ENCODE measurements at regions not wholly inside any gene's neighbourhood (a gene's known extent, or its start where the extent isn't known, plus 50 kb on each side); places are given as distances from the start of the nearest gene placed in this dataset.
A peak's percentile ranks its signal among the peaks of the same experiment; 100 is the strongest.

GRCh38 chr2:198917926-198918720, 539.6 kb downstream of the SATB2 start:
- DNase-seq: no peak
- WGBS (ENCODE audit: insufficient coverage): 60% methylated on average over 1 of the region's 3 CpGs
- Histone ChIP-seq H3K4me1 (ENCODE audit: control extremely low read depth in 1 of 4, control insufficient read depth in 4 of 4, insufficient read depth in 4 of 4, low read length in 3 of 4) (no peaks in the 10 kb centered on the region), H3K27me3 (replicated peaks in 2 of 5; ENCODE audit: control insufficient read depth in 4 of 5, insufficient read depth in 5 of 5, low read length in 4 of 5) (no peaks in the 10 kb centered on the region), H3K4me3 (ENCODE audit: control insufficient read depth in 1 of 7, extremely low read depth in 1 of 7, insufficient read depth in 4 of 7, low read depth in 2 of 7, low read length in 6 of 7) (no peak overlapping the region), H3K27ac (ENCODE audit: insufficient read depth in 1 of 2, low read depth in 1 of 2, low read length in 2 of 2, poor library complexity in 1 of 2, severe bottlenecking in 2 of 2) (no peak overlapping the region), H3K9me3 (ENCODE audit: control extremely low read depth in 1 of 5, control insufficient read depth in 4 of 5, insufficient read depth in 2 of 5, low read depth in 1 of 5, low read length in 4 of 5) (no peaks in the 10 kb centered on the region), H3K36me3 (ENCODE audit: control insufficient read depth in 4 of 4, insufficient read depth in 4 of 4, low read length in 3 of 4) (no peaks in the 10 kb centered on the region)
- POLR2A ChIA-PET: no interaction called here
- CTCF ChIA-PET: no interaction called here

- no peaks in the 10 kb centered on the region for H3K27me3 ChIP-seq (replicated peaks in 2 of 5; ENCODE audit: control insufficient read depth in 4 of 5, insufficient read depth in 5 of 5, low read length in 4 of 5)
- no peaks in the 10 kb centered on the region for H3K4me1 ChIP-seq (ENCODE audit: control extremely low read depth in 1 of 4, control insufficient read depth in 4 of 4, insufficient read depth in 4 of 4, low read length in 3 of 4)
- ChIA-PET CTCF (no interaction called here), POLR2A (no interaction called here)
- no peak for DNase-seq
- no peak overlapping the region for H3K27ac ChIP-seq (ENCODE audit: insufficient read depth in 1 of 2, low read depth in 1 of 2, low read length in 2 of 2, poor library complexity in 1 of 2, severe bottlenecking in 2 of 2)
- no peak overlapping the region for H3K4me3 ChIP-seq (ENCODE audit: control insufficient read depth in 1 of 7, extremely low read depth in 1 of 7, insufficient read depth in 4 of 7, low read depth in 2 of 7, low read length in 6 of 7)
- no peaks in the 10 kb centered on the region for H3K9me3 ChIP-seq (ENCODE audit: control extremely low read depth in 1 of 5, control insufficient read depth in 4 of 5, insufficient read depth in 2 of 5, low read depth in 1 of 5, low read length in 4 of 5)
- H3K36me3 ChIP-seq (ENCODE audit: control insufficient read depth in 4 of 4, insufficient read depth in 4 of 4, low read length in 3 of 4): no peaks in the 10 kb centered on the region
- WGBS (ENCODE audit: insufficient coverage): no CpG with 5 or more reads among the region's 2 CpGs
These were observed 540.5 kb downstream of the SATB2 start for GRCh38 chr2:198917275-198917674.

- no peak overlapping the region for H3K4me3 ChIP-seq (ENCODE audit: control insufficient read depth in 1 of 7, extremely low read depth in 1 of 7, insufficient read depth in 4 of 7, low read depth in 2 of 7, low read length in 6 of 7)
- 87% methylated on average over 3 of the region's 6 CpGs for WGBS (ENCODE audit: insufficient coverage)
- H3K4me1 ChIP-seq (ENCODE audit: control extremely low read depth in 1 of 4, control insufficient read depth in 4 of 4, insufficient read depth in 4 of 4, low read length in 3 of 4): no peaks in the 10 kb centered on the region
- DNase-seq: no peak
- no peak overlapping the region for H3K27ac ChIP-seq (ENCODE audit: insufficient read depth in 1 of 2, low read depth in 1 of 2, low read length in 2 of 2, poor library complexity in 1 of 2, severe bottlenecking in 2 of 2)
- ChIA-PET CTCF (no interaction called here), POLR2A (no interaction called here)
- no peaks in the 10 kb centered on the region for H3K27me3 ChIP-seq (replicated peaks in 2 of 5; ENCODE audit: control insufficient read depth in 4 of 5, insufficient read depth in 5 of 5, low read length in 4 of 5)
- no peaks in the 10 kb centered on the region for H3K36me3 ChIP-seq (ENCODE audit: control insufficient read depth in 4 of 4, insufficient read depth in 4 of 4, low read length in 3 of 4)
- no peaks in the 10 kb centered on the region for H3K9me3 ChIP-seq (ENCODE audit: control extremely low read depth in 1 of 5, control insufficient read depth in 4 of 5, insufficient read depth in 2 of 5, low read depth in 1 of 5, low read length in 4 of 5)
These were observed 541.1 kb downstream of the SATB2 start for GRCh38 chr2:198916548-198917080.

GRCh38 chr2:198913394-198914152, 544.2 kb downstream of the SATB2 start:
- ChIA-PET CTCF (no interaction called here), POLR2A (no interaction called here)
- Histone ChIP-seq H3K27me3 (replicated peaks in 2 of 5; ENCODE audit: control insufficient read depth in 4 of 5, insufficient read depth in 5 of 5, low read length in 4 of 5) (no peaks in the 10 kb centered on the region), H3K4me1 (ENCODE audit: control extremely low read depth in 1 of 4, control insufficient read depth in 4 of 4, insufficient read depth in 4 of 4, low read length in 3 of 4) (no peaks in the 10 kb centered on the region), H3K4me3 (ENCODE audit: control insufficient read depth in 1 of 7, extremely low read depth in 1 of 7, insufficient read depth in 4 of 7, low read depth in 2 of 7, low read length in 6 of 7) (no peak overlapping the region), H3K27ac (ENCODE audit: insufficient read depth in 1 of 2, low read depth in 1 of 2, low read length in 2 of 2, poor library complexity in 1 of 2, severe bottlenecking in 2 of 2) (no peak overlapping the region), H3K9me3 (ENCODE audit: control extremely low read depth in 1 of 5, control insufficient read depth in 4 of 5, insufficient read depth in 2 of 5, low read depth in 1 of 5, low read length in 4 of 5) (no peaks in the 10 kb centered on the region), H3K36me3 (ENCODE audit: control insufficient read depth in 4 of 4, insufficient read depth in 4 of 4, low read length in 3 of 4) (no peaks in the 10 kb centered on the region)
- DNase-seq: peak in 2 of 3 donors; percentile 1 to 5

GRCh38 chr2:198909525-198910267, 548.0 kb downstream of the SATB2 start:
- no peaks in the 10 kb centered on the region for H3K9me3 ChIP-seq (ENCODE audit: control extremely low read depth in 1 of 5, control insufficient read depth in 4 of 5, insufficient read depth in 2 of 5, low read depth in 1 of 5, low read length in 4 of 5)
- ChIA-PET POLR2A (no interaction called here), CTCF (no interaction called here)
- no peaks in the 10 kb centered on the region for H3K36me3 ChIP-seq (ENCODE audit: control insufficient read depth in 4 of 4, insufficient read depth in 4 of 4, low read length in 3 of 4)
- no peak overlapping the region for H3K27ac ChIP-seq (ENCODE audit: insufficient read depth in 1 of 2, low read depth in 1 of 2, low read length in 2 of 2, poor library complexity in 1 of 2, severe bottlenecking in 2 of 2)
- no CpG with 5 or more reads among the region's 2 CpGs for WGBS (ENCODE audit: insufficient coverage)
- no peak for DNase-seq
- H3K27me3 ChIP-seq (replicated peaks in 2 of 5; ENCODE audit: control insufficient read depth in 4 of 5, insufficient read depth in 5 of 5, low read length in 4 of 5): no peaks in the 10 kb centered on the region
- no peak overlapping the region for H3K4me3 ChIP-seq (ENCODE audit: control insufficient read depth in 1 of 7, extremely low read depth in 1 of 7, insufficient read depth in 4 of 7, low read depth in 2 of 7, low read length in 6 of 7)
- no peaks in the 10 kb centered on the region for H3K4me1 ChIP-seq (ENCODE audit: control extremely low read depth in 1 of 4, control insufficient read depth in 4 of 4, insufficient read depth in 4 of 4, low read length in 3 of 4)

- no peaks in the 10 kb centered on the region for H3K9me3 ChIP-seq (ENCODE audit: control extremely low read depth in 1 of 5, control insufficient read depth in 4 of 5, insufficient read depth in 2 of 5, low read depth in 1 of 5, low read length in 4 of 5)
- no peak overlapping the region for H3K4me3 ChIP-seq (ENCODE audit: control insufficient read depth in 1 of 7, extremely low read depth in 1 of 7, insufficient read depth in 4 of 7, low read depth in 2 of 7, low read length in 6 of 7)
- peaks cover 0 to 2% (median 0%) of the 10 kb centered on the region in 5 experiments for H3K27me3 ChIP-seq (replicated peaks in 2 of 5; ENCODE audit: control insufficient read depth in 4 of 5, insufficient read depth in 5 of 5, low read length in 4 of 5)
- no peaks in the 10 kb centered on the region for H3K4me1 ChIP-seq (ENCODE audit: control extremely low read depth in 1 of 4, control insufficient read depth in 4 of 4, insufficient read depth in 4 of 4, low read length in 3 of 4)
- no peaks in the 10 kb centered on the region for H3K36me3 ChIP-seq (ENCODE audit: control insufficient read depth in 4 of 4, insufficient read depth in 4 of 4, low read length in 3 of 4)
- CTCF ChIA-PET: no interaction called here
- POLR2A ChIA-PET: no interaction called here
- WGBS (ENCODE audit: insufficient coverage): 82% methylated on average over 7 of the region's 7 CpGs
- no peak overlapping the region for H3K27ac ChIP-seq (ENCODE audit: insufficient read depth in 1 of 2, low read depth in 1 of 2, low read length in 2 of 2, poor library complexity in 1 of 2, severe bottlenecking in 2 of 2)
- DNase-seq: no peak
These were observed 551.7 kb downstream of the SATB2 start for GRCh38 chr2:198905881-198906612.

Measured in common myeloid progenitor, CD34-positive (primary cell).